ENCODE measurements at regions not wholly inside any gene's neighbourhood (a gene's known extent, or its start where the extent isn't known, plus 50 kb on each side); places are given as distances from the start of the nearest gene placed in this dataset.

GRCh38 chr15:94538280-94538679 lies 306.9 kb downstream of the MCTP2 start:
- TF ChIP-seq BRCA1 (IDR thresholded peaks at IDR 0.05; ENCODE audit: low read depth, low read length), result no peak
- TF ChIP-seq CTCF (IDR thresholded peaks at IDR 0.05; ENCODE audit: control extremely low read depth in 1 of 3, insufficient read depth in 1 of 3, low read depth in 1 of 3, low read length in 3 of 3), result no peak
- no peak for TF ChIP-seq RBBP5 (IDR thresholded peaks at IDR 0.05; ENCODE audit: borderline replicate concordance, low read depth, low read length)
- TF ChIP-seq RXRA (IDR thresholded peaks at IDR 0.05; ENCODE audit: insufficient read depth, low read depth, low read length), result no peak
- TF ChIP-seq CEBPB (IDR thresholded peaks at IDR 0.05; ENCODE audit: low read depth, low read length), result no peak
- no peak for TF ChIP-seq BCL11A (IDR thresholded peaks at IDR 0.05; ENCODE audit: low read depth in 2 of 2, low read length in 2 of 2)
- TF ChIP-seq JUND (IDR thresholded peaks at IDR 0.05; ENCODE audit: low read length), result no peak
- no peak for TF ChIP-seq EP300 (IDR thresholded peaks at IDR 0.05; ENCODE audit: borderline replicate concordance in 1 of 2, low read depth in 2 of 2, low read length in 2 of 2)
- no peak for TF ChIP-seq EZH2 (IDR thresholded peaks at IDR 0.05; ENCODE audit: low read depth, low read length, severe bottlenecking)

Data from H1 (cell line).